Trophoblast cell (in vitro differentiated cells and primary cell): ENCODE measurements at regions not wholly inside any gene's neighbourhood (a gene's known extent, or its start where the extent isn't known, plus 50 kb on each side); places are given as distances from the start of the nearest gene placed in this dataset.
"Not testable (repeated sequence)": the region's sequence is repeated elsewhere in the genome, so short reads cannot be mapped to it uniquely, and the experiment has no call there.

Experiments
- DNase-seq, 2 donors: peaks; one replicate each; pipeline ENCODE4 v3.0.0-alpha.2; 2016
- H2AFZ ChIP-seq: 2 replicates; pipeline ENCODE4 v1.6.1; 2013; ENCODE audit warnings: low read length, moderate library complexity, mild to moderate bottlenecking; ENCODE audit not compliant: insufficient read depth, poor library complexity
- H2AK5ac ChIP-seq: 2 replicates; pipeline ENCODE4 v1.6.1; 2013; ENCODE audit warnings: mild to moderate bottlenecking, low read length
- H2BK120ac ChIP-seq: 2 replicates; pipeline ENCODE4 v1.6.1; 2013; ENCODE audit warnings: low read length, mild to moderate bottlenecking, moderate library complexity; ENCODE audit not compliant: insufficient read depth, poor library complexity
- H2BK12ac ChIP-seq: 2 replicates; pipeline ENCODE4 v1.6.1; 2013; ENCODE audit warnings: mild to moderate bottlenecking, low read length, moderate library complexity
- H2BK5ac ChIP-seq: 2 replicates; pipeline ENCODE4 v1.6.1; 2013; ENCODE audit warnings: low read length, low read depth, moderate library complexity, mild to moderate bottlenecking; ENCODE audit not compliant: poor library complexity
- H3K14ac ChIP-seq: 2 replicates; pipeline ENCODE4 v1.6.1; 2013; ENCODE audit warnings: mild to moderate bottlenecking, low read length
- H3K18ac ChIP-seq: 2 replicates; pipeline ENCODE4 v1.6.1; 2013; ENCODE audit warnings: mild to moderate bottlenecking, low read length
- H3K23ac ChIP-seq: 2 replicates; pipeline ENCODE4 v1.6.1; 2013; ENCODE audit warnings: low read length
- H3K27ac ChIP-seq: 2 replicates; pipeline ENCODE4 v1.5.1; 2013; ENCODE audit warnings: low read depth, mild to moderate bottlenecking, inconsistent platforms, low read length, moderate library complexity
- H3K27me3 ChIP-seq: 2 replicates; pipeline ENCODE4 v1.6.1; 2013; ENCODE audit warnings: inconsistent platforms, mild to moderate bottlenecking, low read length, moderate library complexity; ENCODE audit not compliant: insufficient read depth
- H3K36me3 ChIP-seq, 2 experiments: 1 replicate in 1 of 2; 2 replicates in 1 of 2; pipeline ENCODE4 v1.6.1; 2013; ENCODE audit warnings: low read length in 2 of 2, mild to moderate bottlenecking in 2 of 2, moderate library complexity in 1 of 2; ENCODE audit not compliant: insufficient read depth in 2 of 2, control insufficient read depth in 1 of 2
- H3K4ac ChIP-seq: 2 replicates; pipeline ENCODE4 v1.6.1; 2013; ENCODE audit warnings: low read depth, mild to moderate bottlenecking, low read length, moderate library complexity
- H3K4me1 ChIP-seq, 2 experiments: 1 replicate in 1 of 2; 2 replicates in 1 of 2; pipeline ENCODE4 v1.6.1; 2013; ENCODE audit warnings: low read length in 2 of 2, mild to moderate bottlenecking in 2 of 2, moderate library complexity in 1 of 2; ENCODE audit not compliant: insufficient read depth in 2 of 2, control insufficient read depth in 1 of 2
- H3K4me2 ChIP-seq: 2 replicates; pipeline ENCODE4 v1.6.1; 2013; ENCODE audit warnings: inconsistent platforms, mild to moderate bottlenecking, low read length, moderate library complexity
- H3K4me3 ChIP-seq: 2 replicates; pipeline ENCODE4 v1.5.1; 2013; ENCODE audit warnings: mild to moderate bottlenecking, low read depth, low read length, inconsistent platforms
- H3K79me1 ChIP-seq: one replicate; pipeline ENCODE4 v1.6.1; 2013; ENCODE audit warnings: low read length
- H3K79me2 ChIP-seq: 2 replicates; pipeline ENCODE4 v1.6.1; 2013; ENCODE audit warnings: low read length, mild to moderate bottlenecking; ENCODE audit not compliant: control insufficient read depth, insufficient read depth, poor library complexity
- H3K9ac ChIP-seq: 2 replicates; pipeline ENCODE4 v1.6.1; 2013; ENCODE audit warnings: mild to moderate bottlenecking, low read length
- H3K9me3 ChIP-seq: 2 replicates; pipeline ENCODE4 v1.6.1; 2013; ENCODE audit warnings: low read depth, mild to moderate bottlenecking, control low read depth, inconsistent platforms, low read length; ENCODE audit not compliant: insufficient read depth
- H4K12ac ChIP-seq: 2 replicates; pipeline ENCODE4 v1.6.1; 2013; ENCODE audit warnings: low read depth, mild to moderate bottlenecking, low read length, moderate library complexity
- H4K8ac ChIP-seq: 2 replicates; pipeline ENCODE4 v1.6.1; 2013; ENCODE audit warnings: low read depth, mild to moderate bottlenecking, low read length, moderate library complexity
- H4K91ac ChIP-seq: one replicate; pipeline ENCODE4 v1.6.1; 2013; ENCODE audit warnings: low read depth, mild to moderate bottlenecking, low read length, moderate library complexity
- WGBS: extraction: QIAGEN DNeasy Blood & Tissue Kit; methylation state at CpG from one replicate; pipeline ENCODE4 v1.1.7; 2013; ENCODE audit warnings: missing lambda C conversion rate; ENCODE audit not compliant: insufficient read length, insufficient coverage; ENCODE audit errors: extremely low coverage; 5-methylcytosine and 5-hydroxymethylcytosine counted together

- H3K36me3 ChIP-seq, H3K79me2 ChIP-seq, H3K4me3 ChIP-seq, H2AFZ ChIP-seq, H4K8ac ChIP-seq, H2BK12ac ChIP-seq, H3K18ac ChIP-seq, H3K4ac ChIP-seq, H3K4me1 ChIP-seq, H4K12ac ChIP-seq, DNase-seq, H2AK5ac ChIP-seq, H3K23ac ChIP-seq, H3K14ac ChIP-seq, H3K9me3 ChIP-seq, H3K79me1 ChIP-seq, H3K4me2 ChIP-seq, H3K27me3 ChIP-seq, H3K27ac ChIP-seq, H2BK120ac ChIP-seq, H3K9ac ChIP-seq, H4K91ac ChIP-seq, H2BK5ac ChIP-seq: not testable (repeated sequence)
- no CpG with 5 or more reads among the region's 2 CpGs for WGBS
These were observed 144.7 kb upstream of the ATP5MC3 start for GRCh38 chr2:175326164-175326563.

- Histone ChIP-seq H2BK5ac (no peak overlapping the region), H2AFZ (no peak overlapping the region), H4K8ac (no peak overlapping the region), H3K27me3 (no peaks in the 10 kb centered on the region), H3K79me2 (no peaks in the 10 kb centered on the region), H3K4me1 (no peaks in the 10 kb centered on the region), H3K79me1 (no peaks in the 10 kb centered on the region), H2BK12ac (no peak overlapping the region), H3K4me2 (no peak overlapping the region), H3K14ac (no peak overlapping the region), H3K36me3 (no peaks in the 10 kb centered on the region), H3K18ac (no peak overlapping the region), H3K27ac (no peak overlapping the region), H4K91ac (no peak overlapping the region), H3K4ac (no peak overlapping the region), H4K12ac (no peak overlapping the region), H3K9ac (no peak overlapping the region), H2BK120ac (no peak overlapping the region), H3K23ac (no peak overlapping the region), H3K4me3 (no peak overlapping the region), H2AK5ac (no peak overlapping the region), H3K9me3 (no peaks in the 10 kb centered on the region)
- DNase-seq: no peak
- no CpG with 5 or more reads among the region's 4 CpGs for WGBS
These were observed 141.7 kb upstream of the ATP5MC3 start for GRCh38 chr2:175323162-175323561.

GRCh38 chr2:175318542-175318941 lies 137.0 kb upstream of the ATP5MC3 start:
- Histone ChIP-seq H2AK5ac (no peak overlapping the region), H3K4me1 (no peaks in the 10 kb centered on the region), H2BK12ac (no peak overlapping the region), H3K27me3 (no peaks in the 10 kb centered on the region), H3K79me1 (no peaks in the 10 kb centered on the region), H3K4me3 (no peak overlapping the region), H2BK120ac (no peak overlapping the region), H3K4me2 (no peak overlapping the region), H4K91ac (no peak overlapping the region), H3K18ac (no peak overlapping the region), H3K36me3 (no peaks in the 10 kb centered on the region), H3K4ac (no peak overlapping the region), H3K14ac (no peak overlapping the region), H2AFZ (no peak overlapping the region), H2BK5ac (no peak overlapping the region), H3K79me2 (no peaks in the 10 kb centered on the region), H4K12ac (no peak overlapping the region), H3K27ac (no peak overlapping the region), H3K9ac (no peak overlapping the region), H3K9me3 (no peaks in the 10 kb centered on the region), H4K8ac (no peak overlapping the region), H3K23ac (no peak overlapping the region)
- no CpG with 5 or more reads among the region's 2 CpGs for WGBS
- DNase-seq: no peak

GRCh38 chr2:175317751-175318150 lies 136.2 kb upstream of the ATP5MC3 start:
- Histone ChIP-seq H3K23ac (no peak overlapping the region), H3K9me3 (no peaks in the 10 kb centered on the region), H3K27me3 (no peaks in the 10 kb centered on the region), H4K91ac (no peak overlapping the region), H3K9ac (no peak overlapping the region), H2BK120ac (no peak overlapping the region), H3K4me1 (no peaks in the 10 kb centered on the region), H3K4ac (no peak overlapping the region), H3K18ac (no peak overlapping the region), H2AFZ (no peak overlapping the region), H3K36me3 (no peaks in the 10 kb centered on the region), H4K8ac (no peak overlapping the region), H4K12ac (no peak overlapping the region), H3K79me1 (no peaks in the 10 kb centered on the region), H3K27ac (no peak overlapping the region), H2BK5ac (no peak overlapping the region), H2BK12ac (no peak overlapping the region), H3K4me3 (no peak overlapping the region), H3K79me2 (no peaks in the 10 kb centered on the region), H3K4me2 (no peak overlapping the region), H2AK5ac (no peak overlapping the region), H3K14ac (no peak overlapping the region)
- DNase-seq: no peak
- WGBS: no CpG with 5 or more reads among the region's 2 CpGs
